Prostate gland (tissue), 2 donors: ENCODE measurements at regions not wholly inside any gene's neighbourhood (a gene's known extent, or its start where the extent isn't known, plus 50 kb on each side); places are given as distances from the start of the nearest gene placed in this dataset.

Experiments
- POLR2A ChIP-seq: fragments of 450-650 bp; IDR thresholded peaks from one replicate; pipeline ENCODE4 v1.6.1; 2016; ENCODE audit warnings: antibody characterized with exemption, mild to moderate bottlenecking
- POLR2AphosphoS5 ChIP-seq: sonication (generic); formaldehyde crosslinking; IDR thresholded peaks from one replicate; pipeline ENCODE4 v1.6.1; 2017; ENCODE audit warnings: antibody characterized with exemption
- TF ChIP-seq, protein P1 (sequence below), 4 experiments: fragments of 200-600 bp in 2 of 4; fragments of 450-650 bp in 2 of 4; sonication (generic) in 2 of 4; IDR thresholded peaks; 1 replicate in 3 of 4; 2 replicates in 1 of 4; pipeline ENCODE4 v1.5.1; 2016 to 2019; ENCODE audit warnings: antibody characterized with exemption in 4 of 4, mild to moderate bottlenecking in 2 of 4, moderate library complexity in 2 of 4

DNA sequence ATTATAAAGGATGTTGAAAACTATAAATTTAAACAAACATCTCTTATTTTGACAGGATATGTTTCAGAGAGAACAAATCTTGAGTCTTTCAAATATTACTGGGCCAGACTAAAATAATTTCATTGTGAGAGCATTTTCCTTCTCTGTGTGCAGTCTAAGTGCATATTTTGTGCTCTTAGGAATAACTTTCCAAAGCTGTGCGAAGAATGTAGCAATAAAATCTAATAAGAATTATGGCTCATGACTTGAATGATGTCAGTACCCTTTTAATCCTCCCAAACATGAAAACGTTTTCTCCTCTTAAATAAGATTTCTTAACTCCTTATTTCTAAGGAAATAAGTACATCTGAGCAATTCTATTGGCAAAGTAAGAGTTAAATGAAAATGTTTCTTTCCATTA is 76.2 kb upstream of the EFEMP1 start:
- TF ChIP-seq, protein P1, sequence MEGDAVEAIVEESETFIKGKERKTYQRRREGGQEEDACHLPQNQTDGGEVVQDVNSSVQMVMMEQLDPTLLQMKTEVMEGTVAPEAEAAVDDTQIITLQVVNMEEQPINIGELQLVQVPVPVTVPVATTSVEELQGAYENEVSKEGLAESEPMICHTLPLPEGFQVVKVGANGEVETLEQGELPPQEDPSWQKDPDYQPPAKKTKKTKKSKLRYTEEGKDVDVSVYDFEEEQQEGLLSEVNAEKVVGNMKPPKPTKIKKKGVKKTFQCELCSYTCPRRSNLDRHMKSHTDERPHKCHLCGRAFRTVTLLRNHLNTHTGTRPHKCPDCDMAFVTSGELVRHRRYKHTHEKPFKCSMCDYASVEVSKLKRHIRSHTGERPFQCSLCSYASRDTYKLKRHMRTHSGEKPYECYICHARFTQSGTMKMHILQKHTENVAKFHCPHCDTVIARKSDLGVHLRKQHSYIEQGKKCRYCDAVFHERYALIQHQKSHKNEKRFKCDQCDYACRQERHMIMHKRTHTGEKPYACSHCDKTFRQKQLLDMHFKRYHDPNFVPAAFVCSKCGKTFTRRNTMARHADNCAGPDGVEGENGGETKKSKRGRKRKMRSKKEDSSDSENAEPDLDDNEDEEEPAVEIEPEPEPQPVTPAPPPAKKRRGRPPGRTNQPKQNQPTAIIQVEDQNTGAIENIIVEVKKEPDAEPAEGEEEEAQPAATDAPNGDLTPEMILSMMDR (IDR thresholded peaks at IDR 0.05), result no peak
- TF ChIP-seq POLR2A (no peak), POLR2AphosphoS5 (no peak)
